H1 (cell line): ENCODE measurements at regions not wholly inside any gene's neighbourhood (a gene's known extent, or its start where the extent isn't known, plus 50 kb on each side); places are given as distances from the start of the nearest gene placed in this dataset.

Experiments used
- CTCF ChIA-PET: fragments of 300-600 bp; sonication (Branson Sonifier 250); formaldehyde crosslinking; loops from one replicate; lab custom pipeline; 2021; ENCODE audit not compliant: partially characterized antibody; lab: Charles Lee
- POLR2A ChIA-PET: fragments of 300-600 bp; sonication (Branson Sonifier 250); formaldehyde crosslinking; loops from one replicate; lab custom pipeline; 2021; ENCODE audit warnings: inconsistent platforms; ENCODE audit not compliant: partially characterized antibody; lab: Charles Lee
- DNase-seq, 2 experiments: peaks; one replicate each; pipeline versions ENCODE4 v3.0.0 to v3.0.0-alpha.2; 2010 to 2022; ENCODE audit warnings: low spot score in 2 of 2, low read depth in 1 of 2, mixed read lengths in 1 of 2
- FAIRE-seq: peaks from 2 replicates; lab custom pipeline; 2011; peaks lifted over from hg19 to GRCh38; lab: Jason Lieb, UNC
- H2AFZ ChIP-seq: 2 replicates; pipeline ENCODE4 v1.8.1; 2012; ENCODE audit warnings: low read length, inconsistent platforms
- H2AK5ac ChIP-seq: 2 replicates; pipeline ENCODE4 v1.6.1; 2013; ENCODE audit warnings: low read depth, low read length
- H2BK120ac ChIP-seq: replicated peaks from 2 replicates; pipeline ENCODE3; 2013; ENCODE audit warnings: low read depth, low read length, inconsistent platforms
- H2BK12ac ChIP-seq: 2 replicates; pipeline ENCODE4 v1.6.1; 2013; ENCODE audit warnings: low read depth, low read length
- H2BK15ac ChIP-seq: 2 replicates; pipeline ENCODE4 v1.6.1; 2013; ENCODE audit warnings: low read length
- H2BK20ac ChIP-seq: 2 replicates; pipeline ENCODE4 v1.6.1; 2013; ENCODE audit warnings: low read length
- H2BK5ac ChIP-seq: 2 replicates; pipeline ENCODE4 v1.6.1; 2013; ENCODE audit warnings: low read depth, low read length
- H3K14ac ChIP-seq: 2 replicates; pipeline ENCODE4 v1.6.1; 2013; ENCODE audit warnings: inconsistent platforms; ENCODE audit not compliant: insufficient read length
- H3K18ac ChIP-seq: 2 replicates; pipeline ENCODE4 v1.6.1; 2013; ENCODE audit warnings: low read length; ENCODE audit errors: extremely low read depth
- H3K23ac ChIP-seq: 2 replicates; pipeline ENCODE4 v1.6.1; 2013; ENCODE audit warnings: inconsistent platforms; ENCODE audit not compliant: insufficient read length
- H3K23me2 ChIP-seq: 2 replicates; pipeline ENCODE4 v1.6.1; 2013; ENCODE audit warnings: low read depth, low read length
- H3K27ac ChIP-seq: 2 replicates; pipeline ENCODE4 v1.6.1; 2011; ENCODE audit warnings: low read depth, low read length, inconsistent platforms
- H3K27me3 ChIP-seq, 4 experiments: replicated peaks in 1 of 4; 1 replicate in 1 of 4; 2 replicates in 3 of 4; pipeline versions ENCODE4 v1.6.1 to v1.8.1; 2011 to 2013; ENCODE audit warnings: low read length in 3 of 4, mild to moderate bottlenecking in 3 of 4, inconsistent platforms in 2 of 4, mixed read lengths in 2 of 4, moderate library complexity in 1 of 4; ENCODE audit not compliant: control insufficient read depth in 3 of 4, insufficient read depth in 3 of 4; ENCODE audit errors: extremely low read depth in 1 of 4
- H3K36me3 ChIP-seq, 4 experiments: 2 replicates each; pipeline versions ENCODE4 v1.6.1 to v1.8.1; 2011 to 2013; ENCODE audit warnings: mild to moderate bottlenecking in 4 of 4, low read length in 3 of 4, moderate library complexity in 2 of 4, control low read depth in 1 of 4, inconsistent platforms in 1 of 4; ENCODE audit not compliant: insufficient read depth in 4 of 4, control insufficient read depth in 2 of 4
- H3K4ac ChIP-seq: replicated peaks from 2 replicates; pipeline ENCODE3; 2013; ENCODE audit warnings: low read length, low read depth, mixed read lengths, inconsistent platforms; ENCODE audit not compliant: insufficient read length
- H3K4me1 ChIP-seq, 4 experiments: replicated peaks in 1 of 4; 1 replicate in 1 of 4; 2 replicates in 3 of 4; pipeline versions ENCODE4 v1.6.1 to v1.8.1; 2011 to 2013; ENCODE audit warnings: low read length in 3 of 4, inconsistent platforms in 2 of 4, mixed read lengths in 1 of 4; ENCODE audit not compliant: insufficient read depth in 4 of 4, control insufficient read depth in 3 of 4
- H3K4me2 ChIP-seq, 2 experiments: 2 replicates each; pipeline versions ENCODE4 v1.6.1 to v1.8.1; 2011 to 2013; ENCODE audit warnings: low read depth in 2 of 2, low read length in 2 of 2, control low read depth in 1 of 2, inconsistent platforms in 1 of 2, mild to moderate bottlenecking in 1 of 2; ENCODE audit not compliant: insufficient read depth in 1 of 2
- H3K4me3 ChIP-seq, 4 experiments: fragments of 200-600, 300-600 bp in 1 of 4; sonication (generic), shearing (Covaris generic), sonication (Bioruptor Twin) in 1 of 4; 2 replicates each; pipeline versions ENCODE4 v1.5.1 to v1.8.1; 2011 to 2016; ENCODE audit warnings: low read length in 4 of 4, low read depth in 3 of 4, control low read depth in 2 of 4, inconsistent platforms in 2 of 4, mild to moderate bottlenecking in 2 of 4, mixed read lengths in 1 of 4, moderate library complexity in 1 of 4; ENCODE audit not compliant: insufficient read depth in 2 of 4; ENCODE audit errors: extremely low read depth in 1 of 4
- H3K56ac ChIP-seq: replicated peaks from 2 replicates; pipeline ENCODE3; 2013; ENCODE audit warnings: low read depth, mild to moderate bottlenecking, mixed read lengths, low read length, inconsistent platforms; ENCODE audit not compliant: insufficient read length
- H3K79me1 ChIP-seq: 2 replicates; pipeline ENCODE4 v1.6.1; 2013; ENCODE audit warnings: low read depth, low read length, control low read depth
- H3K79me2 ChIP-seq, 2 experiments: 2 replicates each; pipeline versions ENCODE4 v1.6.1 to v1.8.1; 2012 to 2013; ENCODE audit warnings: low read length in 2 of 2, mild to moderate bottlenecking in 2 of 2, inconsistent platforms in 1 of 2; ENCODE audit not compliant: insufficient read depth in 2 of 2, control insufficient read depth in 1 of 2
- H3K9ac ChIP-seq, 4 experiments: replicated peaks in 1 of 4; 1 replicate in 1 of 4; 2 replicates in 3 of 4; pipeline versions ENCODE4 v1.6.1 to v1.8.1; 2011 to 2013; ENCODE audit warnings: low read depth in 3 of 4, low read length in 3 of 4, control low read depth in 2 of 4, mild to moderate bottlenecking in 2 of 4, moderate library complexity in 2 of 4, inconsistent platforms in 1 of 4; ENCODE audit errors: extremely low read depth in 1 of 4
- H3K9me3 ChIP-seq, 2 experiments: 2 replicates each; pipeline versions ENCODE4 v1.6.1 to v1.8.1; 2012 to 2013; ENCODE audit warnings: mild to moderate bottlenecking in 2 of 2, moderate library complexity in 2 of 2, control low read depth in 1 of 2, inconsistent platforms in 1 of 2, low read depth in 1 of 2, low read length in 1 of 2, mixed read lengths in 1 of 2; ENCODE audit not compliant: insufficient read depth in 2 of 2
- H4K20me1 ChIP-seq, 2 experiments: replicated peaks in 1 of 2; 2 replicates each; pipeline versions ENCODE3 to v1.8.1; 2011 to 2013; ENCODE audit warnings: inconsistent platforms in 2 of 2, low read length in 2 of 2, mild to moderate bottlenecking in 1 of 2; ENCODE audit not compliant: insufficient read depth in 2 of 2, control insufficient read depth in 1 of 2
- H4K5ac ChIP-seq: 2 replicates; pipeline ENCODE4 v1.6.1; 2013; ENCODE audit warnings: low read length, low read depth, mixed read lengths, inconsistent platforms; ENCODE audit not compliant: insufficient read length
- H4K8ac ChIP-seq: 2 replicates; pipeline ENCODE4 v1.8.0; 2013; ENCODE audit warnings: mild to moderate bottlenecking, moderate library complexity, low read length, inconsistent platforms; ENCODE audit not compliant: insufficient read depth; ENCODE audit errors: extremely low read depth
- H4K91ac ChIP-seq: replicated peaks from 2 replicates; pipeline ENCODE3; 2013; ENCODE audit warnings: low read length, mixed read lengths, inconsistent platforms; ENCODE audit not compliant: insufficient read length
- BRCA1 ChIP-seq: IDR thresholded peaks from 2 replicates; pipeline ENCODE4 v1.6.1; 2012; ENCODE audit warnings: low read depth, low read length, improper control_type of control experiment
- CREB1 ChIP-seq: IDR thresholded peaks from 2 replicates; pipeline ENCODE4 v1.6.1; 2012; ENCODE audit warnings: inconsistent platforms
- NRF1 ChIP-seq: IDR thresholded peaks from 2 replicates; pipeline ENCODE4 v1.6.1; 2011; ENCODE audit warnings: mild to moderate bottlenecking, low read depth, low read length, improper control_type of control experiment
- POU5F1 ChIP-seq: IDR thresholded peaks from 2 replicates; pipeline ENCODE4 v1.6.1; 2011; ENCODE audit warnings: low read depth, mild to moderate bottlenecking, low read length, moderate library complexity
- RXRA ChIP-seq: IDR thresholded peaks from 2 replicates; pipeline ENCODE4 v1.6.1; 2011; ENCODE audit warnings: low read depth, mild to moderate bottlenecking, low read length, moderate library complexity; ENCODE audit not compliant: insufficient read depth
- WGBS, 2 experiments: shearing (Covaris generic) in 1 of 2; methylation state at CpG; one replicate each; pipeline versions ENCODE4 v1.1.6 to v1.1.7; 2013 to 2015; ENCODE audit warnings: low lambda C conversion rate in 2 of 2, mixed read lengths in 2 of 2, inconsistent platforms in 1 of 2, low coverage in 1 of 2, missing lambda C conversion rate in 1 of 2; ENCODE audit not compliant: insufficient replicate concordance in 2 of 2, insufficient coverage in 1 of 2, insufficient read length in 1 of 2; ENCODE audit errors: extremely low coverage in 1 of 2, missing lambda C conversion rate in 1 of 2; 5-methylcytosine and 5-hydroxymethylcytosine counted together

GRCh38 chr12:108424026-108424425 lies 84.9 kb upstream of the CMKLR1 start:
- Histone ChIP-seq H3K27me3 (no peaks in the 10 kb centered on the region), H3K36me3 (no peaks in the 10 kb centered on the region), H3K79me2 (no peaks in the 10 kb centered on the region), H2BK120ac (no peak overlapping the region), H3K23ac (no peak overlapping the region), H3K4me1 (peaks cover 2 to 7% (median 5%) of the 10 kb centered on the region in 4 experiments; a peak in 5 of 7 replicates), H3K27ac (no peak overlapping the region), H3K23me2 (no peaks in the 10 kb centered on the region), H3K4me3 (no peak overlapping the region), H3K79me1 (no peaks in the 10 kb centered on the region)
- no peak for TF ChIP-seq NRF1
- TF ChIP-seq CREB1 = no peak
- TF ChIP-seq POU5F1 = no peak
- no peak for TF ChIP-seq RXRA
- no peak for TF ChIP-seq BRCA1
- TF ChIP-seq, all 59 proteins: peak for 0
- H3K9ac ChIP-seq = no peak overlapping the region
- H3K4ac ChIP-seq = no peak overlapping the region
- H2BK20ac ChIP-seq = no peak overlapping the region
- H2BK5ac ChIP-seq = no peak overlapping the region
- H4K20me1 ChIP-seq = no peaks in the 10 kb centered on the region
- H2AK5ac ChIP-seq = no peak overlapping the region
- no peak overlapping the region for H4K5ac ChIP-seq
- no peak overlapping the region for H3K56ac ChIP-seq
- CTCF ChIA-PET = interaction anchor here (1.1 to 1.4 kb wide), 2 partner anchors 33 to 40 kb away, joined by 3 to 4 read pairs; no protein-coding TSS in a partner anchor
- no peak overlapping the region for H3K14ac ChIP-seq
- no peak overlapping the region for H3K4me2 ChIP-seq
- POLR2A ChIA-PET = interaction anchor here (0.8 kb wide), 1 partner anchor 9 kb away, joined by 4 read pairs; no protein-coding TSS in a partner anchor
- H3K9me3 ChIP-seq = peaks cover 0 to 4% of the 10 kb centered on the region in 2 experiments; a peak in 1 of 4 replicates
- H2AFZ ChIP-seq = no peak overlapping the region
- WGBS, 2 experiments = 92% methylated on average over 4 of the region's 4 CpGs; no CpG with 5 or more reads in 1 of the 2 experiments
- H2BK12ac ChIP-seq = no peak overlapping the region
- DNase-seq (no peak), FAIRE-seq (no peak)
- H2BK15ac ChIP-seq = no peak overlapping the region; the same call in 1 of the 2 replicates
- no peak overlapping the region for H4K8ac ChIP-seq
- H3K18ac ChIP-seq = no peak overlapping the region
- H4K91ac ChIP-seq = no peak overlapping the region
